HG02840 (cell line): ENCODE measurements at regions not wholly inside any gene's neighbourhood (a gene's known extent, or its start where the extent isn't known, plus 50 kb on each side); places are given as distances from the start of the nearest gene placed in this dataset.

Experiments
- ATAC-seq: cut with Tn5 transposase; IDR thresholded peaks from one replicate; pipeline ENCODE4 v1.9.1; 2021; ENCODE audit warnings: mild to moderate bottlenecking, moderate library complexity, moderate number of reproducible peaks; ENCODE audit not compliant: unreplicated experiment, low FRiP score

- ATAC-seq, result no peak
Observed at GRCh38 chr12:107957459-107957858, 171.6 kb upstream of the WSCD2 start.

- no peak for ATAC-seq
Observed at GRCh38 chr12:107963635-107964034, 165.5 kb upstream of the WSCD2 start.

- no peak for ATAC-seq
Observed at GRCh38 chr12:107967170-107967569, 161.9 kb upstream of the WSCD2 start.

GRCh38 chr12:107973950-107974349 lies 155.1 kb upstream of the WSCD2 start:
- no peak for ATAC-seq

- ATAC-seq, result no peak
Observed at GRCh38 chr12:107976331-107976730, 152.8 kb upstream of the WSCD2 start.

GRCh38 chr12:107978201-107978600 lies 150.9 kb upstream of the WSCD2 start:
- ATAC-seq, result no peak

GRCh38 chr12:107978641-107979040 lies 150.4 kb upstream of the WSCD2 start:
- ATAC-seq, result no peak

- ATAC-seq, result no peak
Observed at GRCh38 chr12:107983756-107984472, 145.2 kb upstream of the WSCD2 start.

- no peak for ATAC-seq
Observed at GRCh38 chr12:107984973-107985372, 144.1 kb upstream of the WSCD2 start.

- ATAC-seq, result no peak
Observed at GRCh38 chr12:107986183-107986582, 142.9 kb upstream of the WSCD2 start.

GRCh38 chr12:107990325-107990724 lies 138.8 kb upstream of the WSCD2 start:
- no peak for ATAC-seq

GRCh38 chr12:107992029-107992428 lies 137.1 kb upstream of the WSCD2 start:
- no peak for ATAC-seq

- no peak for ATAC-seq
Observed at GRCh38 chr12:107992870-107993451, 136.1 kb upstream of the WSCD2 start.

GRCh38 chr12:107998863-107999262 lies 130.2 kb upstream of the WSCD2 start:
- ATAC-seq, result no peak

GRCh38 chr12:108000111-108000510 lies 129.0 kb upstream of the WSCD2 start:
- ATAC-seq, result no peak

- no peak for ATAC-seq
Observed at GRCh38 chr12:108004319-108004718, 124.8 kb upstream of the WSCD2 start.

- no peak for ATAC-seq
Observed at GRCh38 chr12:108008163-108008905, 120.8 kb upstream of the WSCD2 start.

GRCh38 chr12:108009442-108010070 lies 119.5 kb upstream of the WSCD2 start:
- no peak for ATAC-seq

- no peak for ATAC-seq
Observed at GRCh38 chr12:108016022-108016564, 113.0 kb upstream of the WSCD2 start.

- no peak for ATAC-seq
Observed at GRCh38 chr12:108017472-108018057, 111.5 kb upstream of the WSCD2 start.

- ATAC-seq, result no peak
Observed at GRCh38 chr12:108019862-108020261, 109.2 kb upstream of the WSCD2 start.
